ENCODE measurements at regions not wholly inside any gene's neighbourhood (a gene's known extent, or its start where the extent isn't known, plus 50 kb on each side); places are given as distances from the start of the nearest gene placed in this dataset.

- DNase-seq = no peak
Observed at GRCh38 chr2:181771356-181771755, 91.0 kb upstream of the NEUROD1 start.

- DNase-seq = no peak
Observed at GRCh38 chr2:181772334-181772733, 92.0 kb upstream of the NEUROD1 start.

- no peak for DNase-seq
Observed at GRCh38 chr2:181772777-181773176, 92.5 kb upstream of the NEUROD1 start.

GRCh38 chr2:181774685-181775084 lies 94.4 kb upstream of the NEUROD1 start:
- no peak for DNase-seq

- no peak for DNase-seq
Observed at GRCh38 chr2:181776336-181776735, 96.0 kb upstream of the NEUROD1 start.

- no peak for DNase-seq
Observed at GRCh38 chr2:181777734-181778133, 97.4 kb upstream of the NEUROD1 start.

GRCh38 chr2:181778621-181779201 lies 98.4 kb upstream of the NEUROD1 start:
- DNase-seq = no peak

- DNase-seq = no peak
Observed at GRCh38 chr2:181779288-181780021, 99.1 kb upstream of the NEUROD1 start.

- no peak for DNase-seq
Observed at GRCh38 chr2:181780047-181780651, 99.8 kb upstream of the NEUROD1 start.

GRCh38 chr2:181780657-181781056 lies 100.3 kb upstream of the NEUROD1 start:
- DNase-seq = no peak

- no peak for DNase-seq
Observed at GRCh38 chr2:181781078-181781786, 100.9 kb upstream of the NEUROD1 start.

- no peak for DNase-seq
Observed at GRCh38 chr2:181782660-181783059, 102.3 kb upstream of the NEUROD1 start.

- DNase-seq = no peak
Observed at GRCh38 chr2:181784556-181784955, 104.2 kb upstream of the NEUROD1 start.

- no peak for DNase-seq
Observed at GRCh38 chr2:181785691-181786344, 105.5 kb upstream of the NEUROD1 start.

- no peak for DNase-seq
Observed at GRCh38 chr2:181786371-181787228, 104.9 kb upstream of the ITPRID2 start.

GRCh38 chr2:181787310-181788048 lies 104.1 kb upstream of the ITPRID2 start:
- no peak for DNase-seq

GRCh38 chr2:181788897-181789555 lies 102.5 kb upstream of the ITPRID2 start:
- DNase-seq = no peak

- no peak for DNase-seq
Observed at GRCh38 chr2:181789827-181790448, 101.6 kb upstream of the ITPRID2 start.

- DNase-seq = no peak
Observed at GRCh38 chr2:181790716-181791649, 100.5 kb upstream of the ITPRID2 start.

Measured in NCI-H1092 (cell line).